Fibroblast of the aortic adventitia (primary cell): ENCODE measurements at regions not wholly inside any gene's neighbourhood (a gene's known extent, or its start where the extent isn't known, plus 50 kb on each side); places are given as distances from the start of the nearest gene placed in this dataset.

ENCODE experiments used
- DNase-seq: peaks from one replicate; pipeline ENCODE4 v3.0.0-alpha.2; 2010; ENCODE audit warnings: low read depth
- H3K4me3 ChIP-seq: 2 replicates; pipeline ENCODE4 v1.5.1; 2011; ENCODE audit warnings: low read depth, mild to moderate bottlenecking, control low read depth, low read length, moderate library complexity
- TF ChIP-seq, protein P1 (sequence below): IDR thresholded peaks from 2 replicates; pipeline ENCODE4 v1.5.1; 2011; ENCODE audit warnings: mild to moderate bottlenecking, low read length, control low read depth, inconsistent platforms; ENCODE audit not compliant: insufficient read depth

DNA sequence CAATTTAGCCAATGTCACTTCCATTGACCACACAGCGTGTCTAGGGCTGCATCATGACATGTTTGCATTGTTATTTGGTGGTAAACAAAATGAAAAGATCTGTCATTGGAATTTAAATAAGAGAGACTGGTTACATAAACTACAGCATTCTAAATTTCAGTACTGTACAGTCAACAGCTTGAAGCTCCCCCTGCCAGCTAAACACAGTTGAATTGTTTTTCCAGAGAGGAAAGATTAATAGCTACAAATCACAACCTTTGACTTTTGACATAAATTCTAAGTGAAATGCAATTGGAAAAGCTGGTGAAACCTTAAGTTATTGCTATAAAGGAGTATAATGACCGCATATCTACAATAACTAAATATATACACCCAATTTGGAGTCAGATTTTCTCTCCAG is 1600.0 kb upstream of the ACVR2A start:
- DNase-seq = no peak
- TF ChIP-seq, protein P1, sequence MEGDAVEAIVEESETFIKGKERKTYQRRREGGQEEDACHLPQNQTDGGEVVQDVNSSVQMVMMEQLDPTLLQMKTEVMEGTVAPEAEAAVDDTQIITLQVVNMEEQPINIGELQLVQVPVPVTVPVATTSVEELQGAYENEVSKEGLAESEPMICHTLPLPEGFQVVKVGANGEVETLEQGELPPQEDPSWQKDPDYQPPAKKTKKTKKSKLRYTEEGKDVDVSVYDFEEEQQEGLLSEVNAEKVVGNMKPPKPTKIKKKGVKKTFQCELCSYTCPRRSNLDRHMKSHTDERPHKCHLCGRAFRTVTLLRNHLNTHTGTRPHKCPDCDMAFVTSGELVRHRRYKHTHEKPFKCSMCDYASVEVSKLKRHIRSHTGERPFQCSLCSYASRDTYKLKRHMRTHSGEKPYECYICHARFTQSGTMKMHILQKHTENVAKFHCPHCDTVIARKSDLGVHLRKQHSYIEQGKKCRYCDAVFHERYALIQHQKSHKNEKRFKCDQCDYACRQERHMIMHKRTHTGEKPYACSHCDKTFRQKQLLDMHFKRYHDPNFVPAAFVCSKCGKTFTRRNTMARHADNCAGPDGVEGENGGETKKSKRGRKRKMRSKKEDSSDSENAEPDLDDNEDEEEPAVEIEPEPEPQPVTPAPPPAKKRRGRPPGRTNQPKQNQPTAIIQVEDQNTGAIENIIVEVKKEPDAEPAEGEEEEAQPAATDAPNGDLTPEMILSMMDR = no peak
- H3K4me3 ChIP-seq = no peak overlapping the region

DNA sequence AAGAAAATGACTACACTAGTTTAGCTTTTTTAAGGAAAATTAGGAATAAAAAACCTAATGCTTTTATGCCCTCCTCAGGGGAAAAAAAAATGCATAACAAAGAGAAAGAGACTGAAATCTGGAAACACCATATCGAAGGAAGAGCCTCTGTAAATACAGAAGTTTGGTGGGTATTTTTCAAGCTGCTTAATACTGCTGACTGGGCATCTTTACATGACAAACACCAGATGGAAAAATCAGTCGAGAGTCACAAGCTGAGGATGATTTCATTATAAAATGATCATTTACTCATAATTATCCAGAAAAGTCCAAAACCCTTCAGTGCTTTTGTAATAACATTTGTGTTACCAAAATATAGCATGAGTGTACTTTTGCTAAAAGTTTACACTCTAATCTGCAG is 1600.7 kb upstream of the ACVR2A start:
- no peak overlapping the region for H3K4me3 ChIP-seq
- no peak for DNase-seq
- TF ChIP-seq, protein P1 = no peak

DNA sequence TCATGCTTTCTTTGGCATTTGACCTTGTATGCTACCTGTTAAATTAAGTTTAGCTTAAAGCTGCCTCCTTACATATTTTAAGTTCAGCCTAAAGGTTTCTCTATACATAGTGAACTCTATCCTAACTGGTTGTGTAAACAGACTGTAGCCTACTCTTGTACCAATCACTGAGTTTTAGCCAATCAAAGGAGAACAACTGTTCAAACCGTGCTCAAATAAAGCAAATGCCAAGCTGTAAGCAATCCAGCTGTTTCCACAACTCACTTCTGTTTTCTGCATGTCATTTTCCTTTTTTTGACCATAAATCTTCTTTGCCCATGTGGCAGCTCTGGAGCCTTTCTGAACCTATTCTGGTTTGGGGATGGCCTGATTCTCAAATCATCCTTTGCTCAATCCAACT is 1603.8 kb upstream of the ACVR2A start:
- no peak overlapping the region for H3K4me3 ChIP-seq
- TF ChIP-seq, protein P1 = no peak
- DNase-seq = no peak

DNA sequence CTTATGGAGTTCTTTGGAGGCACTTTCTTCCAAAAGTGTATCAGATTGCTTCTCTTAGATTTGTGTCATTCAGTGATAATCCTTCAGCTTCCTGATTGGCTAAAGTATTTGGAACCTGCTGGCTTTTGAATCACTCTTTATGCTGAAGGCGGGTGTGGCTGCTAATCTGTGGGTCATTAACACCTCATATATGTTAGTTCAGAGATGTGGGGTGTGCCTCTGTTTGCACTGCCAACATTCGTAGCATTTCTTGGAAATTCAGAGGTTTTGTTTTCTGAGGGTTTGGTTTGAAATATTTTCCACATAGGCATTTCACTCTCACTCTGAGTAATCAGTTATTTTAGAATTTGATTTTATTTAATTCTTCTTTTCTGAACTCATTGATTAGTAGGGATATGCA is 1604.4 kb upstream of the ACVR2A start:
- TF ChIP-seq, protein P1 = no peak
- DNase-seq = peak; percentile 15
- H3K4me3 ChIP-seq = no peak overlapping the region

DNA sequence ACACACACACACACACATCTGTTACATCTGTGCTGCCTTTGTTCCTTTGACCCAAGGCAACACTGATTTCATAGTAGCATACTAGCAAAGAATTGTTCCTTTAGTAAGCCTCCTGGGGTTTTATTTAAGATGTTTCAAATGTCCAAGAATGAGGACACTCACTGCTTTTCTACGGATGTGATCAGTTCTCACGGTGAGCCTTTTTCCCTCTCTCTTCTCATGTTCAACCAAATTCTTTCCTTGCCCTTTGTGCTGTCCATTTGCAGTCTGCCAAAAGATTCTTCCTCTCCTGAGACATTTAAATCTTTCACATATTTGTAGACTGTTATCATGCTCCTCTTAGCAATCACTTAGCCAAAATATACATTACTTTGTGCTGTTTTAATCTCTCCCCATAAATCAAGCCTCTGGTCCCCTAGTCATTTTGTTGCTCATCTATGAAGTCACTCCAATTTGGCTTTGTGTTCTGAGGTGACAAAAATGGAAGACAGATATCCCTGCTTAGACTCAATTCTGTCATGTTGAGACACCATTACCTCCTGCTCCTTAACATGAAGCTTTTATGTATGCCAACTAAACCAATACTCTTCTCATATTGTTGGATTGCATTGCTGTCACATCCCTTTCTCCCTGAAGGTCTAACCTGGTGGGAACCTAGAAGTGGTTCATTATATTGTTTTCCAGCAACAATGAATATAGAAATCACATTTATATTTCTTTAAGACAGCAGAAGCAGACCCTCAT is 1605.3 kb upstream of the ACVR2A start:
- TF ChIP-seq, protein P1 = no peak
- DNase-seq = peak; percentile 33
- H3K4me3 ChIP-seq = no peak overlapping the region

DNA sequence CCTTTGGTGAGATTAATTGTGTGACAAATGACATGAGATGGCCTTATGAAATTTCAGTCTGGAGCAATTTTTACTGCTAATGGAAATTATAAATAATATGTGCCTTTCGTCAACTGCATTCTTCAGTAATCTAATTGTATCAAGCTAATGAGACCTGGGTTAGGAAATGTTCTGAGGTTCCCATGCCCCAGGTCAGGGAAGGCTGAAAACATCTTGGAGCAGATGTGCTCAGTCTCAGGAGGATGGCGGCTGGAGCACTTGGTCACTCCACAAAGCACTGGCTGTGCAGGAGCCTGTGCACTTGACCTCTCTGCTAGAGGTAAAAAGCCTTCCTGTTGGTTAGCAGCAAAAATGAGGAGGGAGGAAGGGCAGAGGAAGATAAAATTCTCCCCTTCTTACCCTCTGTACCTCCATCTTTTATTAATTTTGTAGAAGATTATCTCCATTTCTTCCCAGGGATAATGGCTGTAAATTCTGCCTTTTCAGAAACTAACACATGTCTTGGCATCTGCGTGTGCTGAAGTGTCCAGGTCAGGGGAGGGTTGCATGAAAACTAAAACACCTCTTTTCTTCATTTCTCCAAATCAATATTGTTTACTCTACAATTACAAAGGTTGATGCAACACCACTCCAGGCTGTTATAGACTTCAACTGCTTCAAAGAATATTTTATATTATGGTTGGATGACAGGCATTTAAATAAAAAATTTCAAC is 1606.4 kb upstream of the ACVR2A start:
- no peak overlapping the region for H3K4me3 ChIP-seq
- no peak for DNase-seq
- TF ChIP-seq, protein P1 = no peak

DNA sequence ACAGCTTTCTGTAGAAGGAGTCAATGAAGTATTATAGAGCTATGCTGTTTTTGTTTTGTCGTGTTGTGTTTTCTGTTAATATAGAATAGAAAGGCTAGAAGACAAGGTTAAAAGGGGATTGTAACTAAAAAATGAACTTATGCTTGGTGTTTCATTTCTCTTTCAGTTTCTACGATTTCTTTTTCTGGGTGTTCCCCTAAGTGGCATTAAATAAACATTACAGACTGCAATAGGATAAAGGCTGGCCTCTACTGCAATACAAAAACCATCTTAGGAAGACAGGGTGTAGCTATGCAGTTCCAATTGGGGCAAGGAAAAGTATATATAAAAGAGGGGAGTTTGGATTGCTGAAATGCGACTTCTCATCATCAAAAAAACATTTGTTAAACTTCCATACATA is 1609.7 kb upstream of the ACVR2A start:
- H3K4me3 ChIP-seq = no peak overlapping the region
- no peak for DNase-seq
- TF ChIP-seq, protein P1 = no peak
